Stimulated activated CD4-positive, alpha-beta T cell treated with anti-CD3 and anti-CD28 coated beads, Interleukin-12 subunit alpha, Interleukin-12 subunit beta, amount 100 ng/mL, for 48 hours (primary cell): ENCODE measurements at regions not wholly inside any gene's neighbourhood (a gene's known extent, or its start where the extent isn't known, plus 50 kb on each side); places are given as distances from the start of the nearest gene placed in this dataset.
"Not testable (repeated sequence)": the region's sequence is repeated elsewhere in the genome, so short reads cannot be mapped to it uniquely, and the experiment has no call there.

Source experiments
- DNase-seq, 3 donors: peaks; one replicate each; pipeline ENCODE4 v3.0.0-alpha.2; 2020; ENCODE audit warnings: low read depth in 2 of 3, low spot score in 1 of 3

GRCh38 chr1:234849832-234850231, 239.9 kb upstream of the IRF2BP2 start:
- no peak for DNase-seq

DNA sequence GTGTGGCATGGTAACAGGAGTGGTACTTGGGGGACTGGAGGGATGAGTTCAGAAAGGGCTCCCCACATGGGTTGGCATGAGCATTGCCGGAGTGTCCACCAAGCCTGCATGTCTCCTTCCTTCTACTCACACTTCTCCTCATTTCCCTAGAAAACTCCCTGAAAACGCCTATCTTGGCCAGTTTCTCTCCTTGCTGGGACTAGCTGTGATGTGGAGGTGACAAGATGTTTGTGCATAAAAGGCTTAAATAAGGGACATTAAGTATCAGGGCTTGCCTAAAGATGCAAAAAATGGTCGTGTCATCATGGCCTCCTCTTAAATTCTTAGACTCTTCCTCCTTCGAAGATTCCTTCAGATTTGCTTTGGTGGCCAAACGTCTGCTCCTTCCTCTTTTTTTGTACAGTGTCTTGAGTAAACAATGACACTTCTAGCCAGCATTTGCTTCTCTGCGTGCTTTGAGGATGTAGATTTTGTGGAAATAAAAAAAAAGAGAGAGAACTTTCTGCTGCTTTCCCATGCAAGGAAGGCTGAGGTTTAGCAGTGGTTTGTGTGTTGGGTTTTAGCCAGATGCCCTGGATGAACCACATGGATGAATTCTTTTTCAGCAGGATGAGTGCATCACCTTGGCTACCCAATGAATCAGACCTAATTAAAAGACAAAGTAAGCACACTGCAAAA, 239.1 kb upstream of the IRF2BP2 start:
- no peak for DNase-seq

DNA sequence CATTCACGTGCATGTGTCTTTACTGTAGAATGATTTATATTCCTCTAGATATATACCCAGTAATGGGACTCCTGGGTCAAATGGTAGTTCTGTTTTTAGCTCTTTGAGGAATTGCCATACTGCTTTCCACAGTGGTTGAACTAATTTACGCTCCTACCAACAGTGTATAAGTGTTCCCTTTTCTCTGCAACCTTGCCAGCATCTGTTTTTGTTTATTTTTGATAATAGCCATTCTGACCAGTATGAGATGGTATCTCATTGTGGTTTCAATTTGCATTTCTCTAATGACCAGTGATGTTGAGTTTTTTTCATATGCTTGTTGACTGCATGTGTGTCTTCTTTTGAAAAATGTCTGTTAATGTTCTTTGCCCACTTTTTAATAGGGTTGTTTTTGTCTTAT, 236.8 kb upstream of the IRF2BP2 start:
- not testable (repeated sequence) for DNase-seq

DNA sequence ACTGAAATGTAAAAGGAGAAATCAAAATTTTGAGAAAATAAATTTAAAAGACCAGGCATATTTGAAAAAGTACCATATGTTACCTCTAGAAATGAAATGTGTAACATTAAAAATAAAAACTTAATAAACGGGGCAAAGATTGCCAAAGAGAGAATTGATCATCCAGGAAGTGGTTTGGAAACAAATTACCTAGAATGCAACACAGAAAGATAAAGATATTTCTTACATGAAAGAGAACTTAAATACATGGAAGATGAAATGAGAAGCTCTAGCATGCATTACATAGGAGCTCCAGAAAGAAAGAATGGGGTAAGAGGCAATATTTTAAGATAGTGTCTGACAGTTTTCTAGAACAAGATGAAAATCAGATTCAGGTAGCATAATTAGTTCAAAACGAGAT, 235.9 kb upstream of the IRF2BP2 start:
- no peak for DNase-seq

DNA sequence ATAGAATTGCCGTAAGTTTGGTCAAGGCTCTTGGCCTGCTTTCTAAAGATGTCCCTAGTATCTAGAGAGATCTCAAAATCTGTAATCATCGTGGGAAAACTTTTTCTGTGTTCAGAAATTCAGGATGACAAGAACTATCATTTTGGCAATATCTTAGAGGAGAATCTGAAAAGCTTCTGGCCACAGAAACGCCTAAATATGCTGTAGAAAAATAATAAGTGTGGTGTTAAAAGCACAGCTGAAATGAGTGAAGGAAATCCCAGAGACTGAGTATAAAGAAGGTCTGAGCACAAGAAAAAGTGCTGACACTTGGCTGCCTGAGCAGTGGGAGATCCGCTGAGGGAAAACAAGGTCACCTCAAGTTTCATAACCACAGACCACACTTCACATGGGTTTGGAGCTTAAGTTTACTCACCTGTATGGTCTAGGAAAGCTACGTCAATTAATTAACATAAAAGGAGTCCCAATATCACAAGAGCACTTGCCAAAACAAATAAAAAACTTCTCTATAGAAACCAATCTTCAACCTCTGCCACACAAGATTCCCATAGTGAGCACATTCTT, 235.2 kb upstream of the IRF2BP2 start:
- DNase-seq, result peak; percentile 30 to 47 (median 38)

- DNase-seq, result peak in 1 of 3 donors; percentile 15
Measured at GRCh38 chr1:234844479-234845031, 234.6 kb upstream of the IRF2BP2 start.

- no peak for DNase-seq
Measured at GRCh38 chr1:234843946-234844345, 234.0 kb upstream of the IRF2BP2 start.

GRCh38 chr1:234842726-234843641, 233.0 kb upstream of the IRF2BP2 start:
- DNase-seq, result peak; percentile 75 to 84 (median 82)

GRCh38 chr1:234841710-234842231, 231.8 kb upstream of the IRF2BP2 start:
- DNase-seq, result no peak

GRCh38 chr1:234841281-234841680, 231.3 kb upstream of the IRF2BP2 start:
- no peak for DNase-seq

- DNase-seq, result peak in 1 of 3 donors; percentile 10
Measured at GRCh38 chr1:234840843-234841242, 230.9 kb upstream of the IRF2BP2 start.

GRCh38 chr1:234840253-234840652, 230.3 kb upstream of the IRF2BP2 start:
- DNase-seq, result no peak

DNA sequence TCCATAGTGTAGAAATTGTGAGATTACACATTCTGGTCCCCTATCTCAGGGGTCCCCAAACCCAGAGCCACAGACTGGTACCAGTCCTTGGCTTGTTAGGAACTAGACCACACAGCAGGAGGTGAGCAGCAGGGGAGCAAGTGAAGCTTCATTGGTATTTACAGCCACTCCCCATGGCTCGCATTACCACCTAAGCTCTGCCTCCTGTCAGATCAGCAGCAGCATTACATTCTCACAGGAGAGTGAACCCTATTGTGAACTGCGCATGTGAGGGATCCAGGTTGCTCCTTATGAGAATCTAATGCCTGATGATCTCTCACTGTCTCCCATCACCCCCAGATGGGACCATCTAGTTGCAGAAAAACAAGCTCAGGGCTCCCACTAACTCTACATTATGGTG, 229.7 kb upstream of the IRF2BP2 start:
- no peak for DNase-seq

- DNase-seq, result no peak
Measured at GRCh38 chr1:234838820-234839219, 228.8 kb upstream of the IRF2BP2 start.

DNA sequence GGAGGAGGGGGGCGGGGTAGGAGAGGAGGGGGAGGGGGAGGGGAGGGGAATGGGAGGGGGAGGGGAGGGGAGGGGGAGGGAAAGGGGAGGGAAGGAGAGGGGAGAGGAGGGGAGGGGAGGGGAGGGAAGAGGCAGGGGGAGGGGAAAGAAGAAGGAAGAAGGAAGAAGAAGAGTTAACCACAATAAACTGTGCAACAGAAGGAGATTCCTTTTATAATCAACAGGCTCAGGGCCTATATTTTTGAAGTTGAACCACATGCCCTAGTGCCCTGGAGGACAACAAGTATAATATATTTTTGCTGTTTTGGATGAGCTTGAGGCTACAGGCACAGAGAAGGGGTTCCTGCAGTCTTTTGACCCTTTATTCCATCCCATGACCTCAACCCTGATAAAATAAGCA, 228.2 kb upstream of the IRF2BP2 start:
- no peak for DNase-seq

DNA sequence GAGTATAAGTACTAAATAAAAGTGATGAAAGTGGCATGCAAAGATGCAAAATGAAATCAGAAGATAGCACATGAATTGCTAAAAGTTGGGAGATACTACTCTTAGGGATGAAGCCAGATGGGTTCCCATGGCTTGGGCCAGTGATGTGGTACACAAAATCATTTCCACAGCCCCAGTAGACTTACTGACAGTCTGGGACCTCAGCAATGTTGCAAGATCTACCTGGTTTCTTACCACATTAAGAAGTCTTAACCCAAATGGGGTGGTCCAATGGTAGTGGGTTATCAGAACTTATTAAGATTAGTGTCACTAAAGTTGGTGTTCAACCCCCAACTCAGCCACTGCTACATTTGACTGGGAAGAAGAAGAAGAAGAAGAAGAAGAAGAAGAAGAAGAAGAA, 227.7 kb upstream of the IRF2BP2 start:
- no peak for DNase-seq

GRCh38 chr1:234836776-234837357, 226.9 kb upstream of the IRF2BP2 start:
- no peak for DNase-seq

GRCh38 chr1:234836045-234836681, 226.2 kb upstream of the IRF2BP2 start:
- DNase-seq, result no peak

- DNase-seq, result no peak
Measured at GRCh38 chr1:234835239-234835638, 225.3 kb upstream of the IRF2BP2 start.

- DNase-seq, result no peak
Measured at GRCh38 chr1:234833646-234834045, 223.7 kb upstream of the IRF2BP2 start.

GRCh38 chr1:234833118-234833517, 223.1 kb upstream of the IRF2BP2 start:
- DNase-seq, result no peak
